NOMO-1 (cell line): ENCODE measurements at regions not wholly inside any gene's neighbourhood (a gene's known extent, or its start where the extent isn't known, plus 50 kb on each side); places are given as distances from the start of the nearest gene placed in this dataset.
"Not testable (repeated sequence)": the region's sequence is repeated elsewhere in the genome, so short reads cannot be mapped to it uniquely, and the experiment has no call there.

ENCODE experiments used
- DNase-seq, 2 experiments: peaks; one replicate each; lab custom pipeline; 2025; ENCODE audit not compliant: unreplicated experiment in 2 of 2; lab: John Stamatoyannopoulos, UW

DNA sequence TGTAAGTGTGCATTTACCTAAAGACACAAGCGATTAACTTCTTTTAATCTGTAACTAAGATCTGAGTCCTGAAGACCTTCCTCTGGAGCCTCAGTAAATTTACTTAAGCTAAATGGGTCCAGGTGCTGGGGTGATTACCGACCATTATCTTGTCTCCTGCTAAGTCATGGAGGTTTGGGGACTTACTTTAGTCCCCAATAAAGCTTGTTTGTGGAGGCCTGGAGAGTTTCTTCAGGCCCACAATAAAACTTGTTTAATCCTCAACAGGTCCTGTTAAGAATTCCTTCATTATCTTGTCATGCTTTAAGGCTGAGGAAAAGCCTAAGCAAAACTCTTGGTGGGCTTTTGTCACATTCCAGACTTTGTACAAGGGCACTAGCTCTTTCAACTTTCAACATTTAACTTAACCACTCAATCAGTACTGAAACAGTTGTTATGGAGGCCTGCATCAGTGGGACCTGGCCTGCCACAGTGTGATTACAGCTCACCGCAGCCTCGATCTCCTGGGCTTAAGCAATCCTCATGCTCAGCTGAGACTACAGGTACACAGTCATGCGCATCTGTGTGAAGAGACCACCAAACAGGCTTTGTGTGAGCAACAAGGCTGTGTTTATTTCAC lies 84.0 kb downstream of the FMO4 start:
- no peak for DNase-seq

DNA sequence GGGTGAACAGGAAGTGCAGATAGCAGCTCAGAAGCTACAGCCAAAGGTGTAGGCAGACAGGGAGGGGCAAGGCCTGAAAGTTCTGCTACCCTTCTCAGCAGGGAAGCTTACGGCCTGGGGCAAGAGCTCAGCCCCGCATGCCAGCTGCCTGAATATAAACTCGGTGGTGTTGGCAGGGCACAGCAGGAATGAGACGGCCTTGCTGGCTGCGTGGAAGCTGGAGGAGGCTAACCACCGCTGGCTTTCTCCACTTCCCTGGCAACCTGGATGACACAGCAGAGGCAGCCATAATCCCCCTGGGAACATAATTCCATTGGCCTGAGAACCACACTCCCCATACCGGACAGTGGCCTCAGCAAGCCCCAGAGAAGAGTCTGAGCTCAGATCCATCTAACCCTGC lies 81.9 kb upstream of the PRRC2C start:
- no peak for DNase-seq

DNA sequence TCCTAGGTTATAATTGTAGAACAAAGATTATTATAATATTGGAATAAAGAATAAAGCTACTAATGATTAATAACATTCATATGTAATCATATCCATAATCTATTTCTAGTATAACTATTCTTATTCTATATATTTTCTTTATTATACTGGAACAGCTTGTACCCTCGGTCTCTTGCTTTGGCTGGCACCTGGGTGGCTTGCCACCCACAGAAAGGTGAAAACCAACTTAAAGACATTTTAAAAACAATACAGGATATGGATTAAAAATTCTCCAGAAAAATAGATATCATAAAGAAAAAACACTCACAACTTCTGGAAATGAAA lies 80.0 kb upstream of the PRRC2C start:
- no peak for DNase-seq

DNA sequence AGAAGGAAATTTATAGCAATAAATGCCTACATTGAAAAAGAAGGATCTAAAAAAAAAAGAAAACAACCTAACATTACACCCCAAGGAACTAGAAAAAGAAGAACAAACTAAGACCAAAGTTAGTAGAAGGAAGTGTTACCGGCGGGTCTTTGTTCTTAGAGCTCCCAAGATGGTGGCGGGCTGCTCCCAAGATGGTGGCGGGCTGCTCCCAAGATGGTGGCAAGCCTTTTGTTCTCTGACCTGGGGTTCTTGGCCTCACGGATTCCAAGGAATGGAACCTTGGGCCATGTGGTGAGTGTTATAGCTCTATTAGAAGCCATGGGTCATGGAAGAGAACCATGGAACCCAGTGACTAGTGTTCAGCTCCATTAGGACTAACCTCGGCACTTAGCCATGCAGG lies 71.8 kb upstream of the PRRC2C start:
- not testable (repeated sequence) for DNase-seq

DNA sequence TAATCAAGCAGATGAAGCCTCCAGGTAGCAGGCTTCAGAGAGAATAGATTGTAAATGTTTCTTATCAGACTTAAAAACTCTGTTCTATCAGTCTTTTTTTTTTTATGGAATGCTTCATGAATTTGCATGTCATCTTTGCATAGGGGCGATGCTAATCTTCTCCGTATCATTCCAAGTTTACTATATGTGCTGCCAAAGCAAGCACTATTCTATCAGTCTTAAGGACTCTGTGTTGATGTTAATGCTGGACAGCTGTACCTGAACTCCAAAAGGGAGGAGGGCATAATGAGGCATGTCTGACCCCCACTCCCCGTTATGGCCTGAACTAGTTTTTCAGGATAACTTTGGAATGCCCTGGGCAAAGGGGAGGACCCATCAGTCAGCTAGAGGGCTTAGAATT lies 66.8 kb upstream of the PRRC2C start:
- no peak for DNase-seq

DNA sequence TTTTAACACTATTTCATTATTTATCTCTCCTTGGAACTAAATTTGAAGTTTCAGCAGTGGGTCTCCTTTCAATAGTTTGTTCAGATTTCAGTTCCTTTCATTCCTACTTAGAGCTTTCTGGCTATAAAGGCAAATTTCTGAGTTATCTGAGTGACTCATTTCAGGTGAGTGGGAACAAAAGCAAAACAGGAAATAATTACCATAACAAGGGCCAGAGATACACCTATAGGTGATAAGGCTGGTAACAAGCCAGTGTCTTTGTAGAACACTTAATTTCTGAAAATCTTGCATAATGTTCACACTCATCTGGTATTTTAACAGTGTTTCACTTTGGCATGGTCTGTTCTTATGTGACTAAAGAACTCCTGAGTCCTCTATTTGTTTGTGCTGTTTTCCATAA lies 64.5 kb upstream of the PRRC2C start:
- no peak for DNase-seq

DNA sequence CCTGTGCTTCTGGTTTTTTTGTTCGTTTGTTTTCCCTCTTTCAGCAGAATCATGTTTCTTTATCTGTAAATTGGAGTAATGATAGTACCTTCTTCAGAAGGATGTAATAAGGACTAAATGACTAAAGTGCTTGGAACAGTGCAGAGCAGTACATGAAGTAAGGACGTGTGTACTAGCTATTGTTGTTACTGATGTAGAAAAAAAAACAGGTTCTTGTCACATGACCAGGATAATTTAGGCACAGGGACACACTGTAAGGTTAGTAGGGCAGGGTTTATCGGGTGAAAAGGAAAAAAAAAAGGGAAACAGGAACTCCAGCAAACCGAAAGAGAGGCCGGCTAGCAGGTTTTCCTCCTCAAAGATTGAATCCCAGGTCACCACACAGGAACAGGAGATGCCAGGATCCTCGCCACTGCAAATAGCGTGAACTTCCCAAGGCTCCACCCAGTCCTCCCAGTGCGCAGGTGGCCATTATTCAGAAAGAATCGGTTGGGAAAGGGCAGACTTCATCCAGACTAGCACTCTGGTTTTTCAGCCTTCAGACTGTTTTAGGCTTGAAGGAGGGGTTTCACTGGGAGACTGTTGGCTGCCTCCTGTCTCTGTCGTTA lies 63.8 kb upstream of the PRRC2C start:
- DNase-seq = no peak

DNA sequence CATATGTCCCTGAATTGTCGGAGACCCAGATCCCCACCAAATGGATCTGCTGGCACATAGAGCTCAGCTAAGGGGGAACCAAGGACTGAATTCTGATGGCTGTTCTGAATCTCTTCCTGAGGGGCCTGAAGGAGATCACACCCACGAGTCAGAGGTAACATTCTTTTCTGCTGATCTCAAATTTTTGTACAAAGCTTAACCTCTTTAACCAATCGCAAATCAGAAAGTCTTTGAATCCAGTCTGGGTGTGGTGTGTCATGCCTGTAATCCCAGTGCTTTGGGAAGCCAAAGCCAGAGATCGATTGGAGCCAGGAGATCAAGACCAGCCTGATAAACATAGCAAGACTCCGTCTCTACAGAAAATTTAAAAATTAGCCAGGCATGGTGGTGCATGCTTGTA lies 62.8 kb upstream of the PRRC2C start:
- DNase-seq = no peak

DNA sequence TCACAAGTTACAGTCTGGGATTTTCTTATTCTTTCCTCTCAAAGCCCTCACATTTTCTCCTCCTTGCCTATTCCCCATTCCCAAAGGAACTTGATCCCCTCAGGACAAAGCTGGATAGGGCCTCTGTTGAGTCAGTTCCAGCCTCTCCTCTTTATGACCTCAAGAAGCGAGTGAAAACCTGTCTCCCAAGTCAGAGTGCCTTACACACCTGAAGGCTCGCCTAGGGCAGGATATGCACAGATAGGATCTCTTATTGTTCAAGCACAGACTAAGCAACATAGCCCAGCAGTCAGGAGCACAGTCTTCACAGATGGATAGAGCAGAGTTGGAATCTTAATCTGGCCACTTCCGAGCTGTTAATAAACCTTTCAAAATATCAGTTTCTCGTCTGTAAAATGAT lies 60.8 kb upstream of the PRRC2C start:
- DNase-seq = no peak

DNA sequence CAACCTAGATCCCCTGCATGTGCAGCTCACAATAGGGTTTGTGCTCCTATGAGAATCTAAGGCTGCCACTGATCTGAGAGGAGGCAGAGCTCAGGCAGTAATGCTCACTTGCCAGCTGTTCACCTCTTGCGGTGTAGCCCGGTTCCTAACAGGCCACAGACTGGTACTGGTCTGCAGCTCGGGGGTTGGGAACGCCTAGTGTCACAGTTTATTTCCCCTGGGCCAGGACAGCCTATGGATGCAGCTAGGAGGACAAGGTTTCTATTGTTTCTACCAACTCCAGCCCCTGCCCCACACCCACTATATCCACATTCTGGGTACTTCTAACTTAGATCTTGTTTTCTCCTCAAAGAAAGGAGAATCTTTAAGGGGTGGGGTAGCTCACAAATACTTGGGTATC lies 58.7 kb upstream of the PRRC2C start:
- no peak for DNase-seq

DNA sequence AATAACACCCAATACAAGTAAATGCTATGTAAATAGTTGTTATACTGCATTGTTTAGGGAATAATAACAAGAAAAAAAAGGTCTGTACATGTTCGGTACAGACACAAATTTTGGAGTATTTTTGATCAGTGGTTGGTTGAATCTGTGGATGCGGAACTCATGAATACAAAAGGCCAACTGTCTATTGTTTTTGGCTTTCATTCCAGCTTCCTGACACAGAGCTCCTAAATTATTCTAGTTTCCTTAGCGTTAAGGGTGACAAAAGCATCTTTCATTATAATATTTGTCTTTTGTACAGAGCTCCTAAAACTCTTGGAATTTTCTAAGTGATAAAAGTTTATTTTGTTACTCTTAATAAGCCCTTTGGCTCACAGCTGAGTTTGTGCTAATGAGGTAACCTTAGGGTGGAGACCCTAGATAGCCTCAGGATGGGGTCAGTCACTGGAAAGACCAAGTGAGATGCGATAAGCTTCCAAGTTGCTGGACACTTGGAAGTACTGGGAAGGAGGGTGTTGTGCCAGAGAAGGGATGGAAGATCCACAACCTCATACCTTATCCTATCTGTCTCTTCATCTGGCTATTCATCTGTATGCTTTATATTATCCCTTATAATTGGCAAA lies 57.4 kb upstream of the PRRC2C start:
- no peak for DNase-seq

DNA sequence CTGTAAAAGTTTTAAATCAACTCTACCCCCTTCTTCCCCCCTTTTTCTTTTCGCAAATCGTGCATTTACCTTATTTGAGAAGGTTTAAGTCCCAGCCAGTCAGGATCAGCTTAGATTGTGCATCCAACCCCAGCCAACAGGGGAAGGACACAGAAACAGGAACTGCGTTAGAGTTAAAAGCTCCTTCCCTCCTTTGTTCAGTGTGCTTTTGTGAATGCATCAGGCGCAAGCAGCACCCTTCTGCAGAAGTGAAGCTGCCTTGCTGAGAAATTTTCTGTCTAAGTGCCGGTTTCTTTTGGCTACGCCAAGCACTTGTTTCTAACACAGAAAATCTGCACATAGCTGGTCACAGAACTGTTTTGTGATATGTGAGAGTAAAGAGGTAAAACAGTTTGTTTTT lies 56.2 kb upstream of the PRRC2C start:
- DNase-seq = no peak

DNA sequence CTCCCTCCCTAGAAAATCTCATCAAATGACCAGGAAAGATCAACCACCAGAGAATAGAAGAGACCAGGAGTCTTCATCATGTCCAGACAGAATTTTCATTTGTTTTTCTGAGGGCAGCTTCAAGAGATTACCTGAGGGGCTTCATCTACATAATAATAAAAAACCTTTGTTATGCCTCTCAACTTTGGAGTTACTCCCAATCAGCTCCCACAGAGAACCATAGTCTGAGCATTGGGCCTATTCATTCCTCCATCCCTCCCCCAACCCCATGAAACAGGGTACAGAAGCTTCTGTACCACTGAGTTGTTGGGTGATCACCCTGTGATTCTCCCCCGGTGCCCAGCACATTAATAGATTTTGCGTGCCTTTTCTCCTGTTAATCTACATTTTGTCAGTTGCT lies 53.3 kb upstream of the PRRC2C start:
- DNase-seq = no peak

DNA sequence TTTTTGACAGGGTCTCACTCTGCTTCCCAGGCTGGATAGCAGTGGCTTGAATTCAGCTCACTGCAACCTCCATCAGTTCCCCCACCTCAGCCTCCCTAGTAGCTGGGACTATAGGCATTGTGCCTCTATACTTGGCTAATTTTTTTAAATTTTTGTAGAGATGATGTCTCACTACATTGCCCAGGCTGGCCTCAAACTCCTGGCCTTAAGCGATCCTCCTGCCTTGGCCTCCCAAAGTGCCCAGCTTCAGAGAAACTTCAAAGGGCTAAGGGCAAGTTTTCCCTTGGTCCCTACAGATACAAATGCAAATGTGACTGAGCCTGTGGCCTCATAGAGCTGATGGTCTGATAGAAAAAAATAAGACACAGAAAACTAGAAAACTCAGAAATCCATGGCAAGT lies 52.9 kb upstream of the PRRC2C start:
- DNase-seq = no peak

DNA sequence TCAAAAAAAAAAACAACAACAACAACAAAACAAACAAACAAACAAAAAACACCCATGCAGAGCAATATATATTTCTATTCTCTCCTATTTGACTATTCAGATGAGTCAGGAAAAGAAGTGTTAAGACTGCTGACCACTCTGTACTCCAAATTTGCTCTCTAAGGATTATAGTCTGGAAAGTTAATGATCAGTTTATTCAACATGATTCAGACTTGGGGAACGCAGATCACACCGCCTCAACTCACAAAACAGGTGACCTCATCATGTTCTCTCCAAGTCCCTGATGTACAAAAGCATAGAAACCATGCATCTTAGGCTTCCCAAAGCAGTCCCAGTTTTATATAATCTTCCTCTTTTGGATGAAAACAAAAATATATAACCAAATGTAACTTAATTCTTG lies 51.9 kb upstream of the PRRC2C start:
- DNase-seq = no peak

DNA sequence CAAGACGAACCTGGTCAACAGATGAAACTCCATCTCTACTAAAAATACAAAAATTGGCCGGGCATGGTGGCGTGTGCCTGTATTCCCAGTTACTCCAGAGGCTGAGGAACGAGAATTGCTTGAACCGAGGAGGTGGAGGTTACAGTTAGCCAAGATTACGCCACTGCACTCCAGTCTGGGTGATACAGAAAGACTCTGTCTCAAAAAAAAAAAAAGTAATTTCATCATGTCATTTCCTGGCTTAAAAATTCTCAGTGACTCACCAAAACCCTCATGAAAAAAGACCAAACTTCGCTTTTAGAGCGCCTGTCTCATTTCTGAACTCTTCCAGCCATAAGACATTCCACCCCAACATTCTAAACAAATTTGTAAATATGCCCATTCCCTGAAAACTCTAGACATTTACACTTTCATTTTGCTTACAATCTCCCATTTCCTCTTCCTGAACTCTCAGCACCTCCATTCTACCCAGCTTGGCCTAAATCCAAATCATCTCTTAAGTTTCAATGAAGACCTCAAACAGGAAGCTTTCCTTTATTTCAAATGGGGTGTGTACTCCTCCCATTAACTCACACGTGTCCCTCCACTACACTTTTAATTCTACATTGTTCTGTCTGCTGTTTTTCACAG lies 50.5 kb upstream of the PRRC2C start:
- peak; percentile 43 to 53 for DNase-seq
